ENCODE measurements at regions not wholly inside any gene's neighbourhood (a gene's known extent, or its start where the extent isn't known, plus 50 kb on each side); places are given as distances from the start of the nearest gene placed in this dataset.

DNA sequence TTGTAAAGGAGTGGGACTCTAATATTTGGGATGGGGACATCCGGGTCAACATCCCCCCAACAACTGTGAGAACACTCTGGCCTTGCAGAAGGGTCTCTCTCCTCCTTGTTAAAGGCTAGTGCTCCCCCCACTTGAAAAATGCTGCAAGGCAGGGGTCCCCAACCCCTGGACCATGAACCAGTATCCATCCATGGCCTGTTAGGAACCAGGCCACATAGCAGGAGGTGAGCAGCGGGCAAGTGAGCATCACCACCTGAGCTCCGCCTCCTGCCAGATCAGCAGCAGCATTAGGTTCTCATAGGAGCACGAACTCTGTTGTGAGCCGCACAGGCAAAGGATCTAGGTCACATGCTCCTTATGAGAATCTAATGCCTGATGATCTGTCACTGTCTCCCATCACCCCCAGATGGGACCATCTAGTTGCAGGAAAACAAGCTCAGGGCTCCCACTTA, 243.9 kb upstream of the ID2 start:
- no peak for TF ChIP-seq POLR2AphosphoS5 (IDR thresholded peaks at IDR 0.05; ENCODE audit: low read depth, low read length)
- TF ChIP-seq TAF1 (IDR thresholded peaks at IDR 0.05; ENCODE audit: borderline replicate concordance, insufficient read depth, low read length) = no peak
